ENCODE measurements at regions not wholly inside any gene's neighbourhood (a gene's known extent, or its start where the extent isn't known, plus 50 kb on each side); places are given as distances from the start of the nearest gene placed in this dataset.
A peak's percentile ranks its signal among the peaks of the same experiment; 100 is the strongest.
"Not testable (repeated sequence)": the region's sequence is repeated elsewhere in the genome, so short reads cannot be mapped to it uniquely, and the experiment has no call there.

DNA sequence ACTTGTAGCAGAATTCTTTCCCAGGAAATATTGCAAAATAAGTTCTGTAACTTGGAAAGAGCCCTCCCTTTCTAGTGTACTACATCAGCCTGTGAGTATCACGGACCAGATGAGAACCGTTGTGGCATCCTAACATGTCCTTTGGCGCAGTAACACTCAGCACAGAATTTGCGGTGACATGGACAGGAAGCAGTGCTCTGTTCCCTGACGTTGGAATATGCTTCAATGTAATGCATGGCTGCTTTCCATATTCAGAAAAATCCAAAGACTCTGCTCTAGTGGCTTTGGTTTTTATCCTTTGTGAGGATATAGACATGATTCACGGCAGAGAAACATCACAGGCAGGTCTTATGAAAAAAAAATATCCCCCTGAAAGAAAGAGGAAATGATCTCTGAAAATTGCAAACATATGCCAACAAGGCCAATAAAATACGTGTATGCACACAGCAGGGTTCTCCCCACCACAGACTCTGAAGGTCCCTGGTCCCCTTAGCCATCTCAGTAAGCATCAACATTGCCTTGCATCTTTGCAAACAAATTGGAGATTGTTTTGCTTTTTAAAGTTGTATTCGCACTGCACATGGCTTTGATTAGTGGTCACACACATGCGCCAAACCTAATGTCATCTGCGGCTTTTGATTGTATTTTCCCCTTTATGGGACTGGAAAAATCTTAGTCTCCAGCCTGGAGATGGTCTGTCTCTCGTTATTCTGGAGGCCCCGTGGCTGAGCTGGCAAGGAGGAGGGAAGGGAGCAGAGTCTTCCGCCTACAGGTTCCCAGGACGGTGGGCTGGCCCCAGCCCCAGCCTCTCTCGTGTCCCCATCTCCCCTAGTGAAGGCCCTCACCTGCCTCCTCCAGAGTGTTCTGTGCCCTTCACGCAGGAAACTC is 122.9 kb downstream of the COPS8 start:
- H3K27me3 ChIP-seq: no peaks in the 10 kb centered on the region
- H3K9me3 ChIP-seq: no peaks in the 10 kb centered on the region
- H3K4me1 ChIP-seq: peaks cover 2 to 13% (median 8%) of the 10 kb centered on the region in 4 donors
- TF ChIP-seq, protein P1, sequence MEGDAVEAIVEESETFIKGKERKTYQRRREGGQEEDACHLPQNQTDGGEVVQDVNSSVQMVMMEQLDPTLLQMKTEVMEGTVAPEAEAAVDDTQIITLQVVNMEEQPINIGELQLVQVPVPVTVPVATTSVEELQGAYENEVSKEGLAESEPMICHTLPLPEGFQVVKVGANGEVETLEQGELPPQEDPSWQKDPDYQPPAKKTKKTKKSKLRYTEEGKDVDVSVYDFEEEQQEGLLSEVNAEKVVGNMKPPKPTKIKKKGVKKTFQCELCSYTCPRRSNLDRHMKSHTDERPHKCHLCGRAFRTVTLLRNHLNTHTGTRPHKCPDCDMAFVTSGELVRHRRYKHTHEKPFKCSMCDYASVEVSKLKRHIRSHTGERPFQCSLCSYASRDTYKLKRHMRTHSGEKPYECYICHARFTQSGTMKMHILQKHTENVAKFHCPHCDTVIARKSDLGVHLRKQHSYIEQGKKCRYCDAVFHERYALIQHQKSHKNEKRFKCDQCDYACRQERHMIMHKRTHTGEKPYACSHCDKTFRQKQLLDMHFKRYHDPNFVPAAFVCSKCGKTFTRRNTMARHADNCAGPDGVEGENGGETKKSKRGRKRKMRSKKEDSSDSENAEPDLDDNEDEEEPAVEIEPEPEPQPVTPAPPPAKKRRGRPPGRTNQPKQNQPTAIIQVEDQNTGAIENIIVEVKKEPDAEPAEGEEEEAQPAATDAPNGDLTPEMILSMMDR (IDR thresholded peaks at IDR 0.05): no peak
- TF ChIP-seq EP300 (IDR thresholded peaks at IDR 0.05; ENCODE audit: low read depth) (no peak), POLR2A (IDR thresholded peaks at IDR 0.05) (no peak), POLR2AphosphoS5 (IDR thresholded peaks at IDR 0.05) (peak; percentile 32 to 74 (median 71))
- no peaks in the 10 kb centered on the region for H3K36me3 ChIP-seq
- no peak overlapping the region for H3K4me3 ChIP-seq
- in situ Hi-C loops (cut with MboI; ENCODE audit: low pct_ligation_motif_present in 1 of 4, low pct_unique_long_range_greater_than_20kb in 1 of 4, low sequenced_read_pairs in 3 of 4): no loop called here
- intact Hi-C loops (cut with DNase I; ENCODE audit: low total_unique reads): no loop called here
- H3K27ac ChIP-seq: peak overlapping the region; percentile 23 to 78 (median 72)
- DNase-seq: no peak
- WGBS, 2 donors (ENCODE audit: low coverage in 1 of 2): 54 to 66% methylated on average over 10 to 16 of the region's 16 CpGs

DNA sequence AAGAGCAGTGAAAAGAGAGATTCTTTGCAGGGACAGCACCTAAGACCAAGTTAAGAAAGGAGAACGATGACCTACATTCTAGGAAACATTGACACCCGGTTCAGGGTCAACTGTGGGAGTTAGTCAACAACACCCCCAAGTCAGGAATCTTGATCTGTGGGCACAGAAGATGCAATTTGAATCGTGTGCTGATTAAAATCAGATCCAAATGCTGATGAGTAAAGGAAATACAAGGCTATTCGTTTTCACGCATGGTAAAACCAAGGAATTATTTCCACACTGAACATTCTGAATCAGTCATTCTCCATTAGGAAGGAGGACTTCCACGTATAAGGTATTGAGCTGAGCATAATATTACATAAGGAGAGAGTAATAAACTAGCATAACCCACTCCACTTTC is 124.2 kb downstream of the COPS8 start:
- peak overlapping the region in 2 of 4 donors; percentile 70 to 78 for H3K27ac ChIP-seq
- TF ChIP-seq, protein P1 (IDR thresholded peaks at IDR 0.05): no peak
- TF ChIP-seq POLR2AphosphoS5 (IDR thresholded peaks at IDR 0.05): no peak
- DNase-seq: no peak
- peaks cover 2 to 16% (median 8%) of the 10 kb centered on the region in 4 donors for H3K4me1 ChIP-seq
- no peaks in the 10 kb centered on the region for H3K27me3 ChIP-seq
- no peaks in the 10 kb centered on the region for H3K36me3 ChIP-seq
- in situ Hi-C loops (cut with MboI; ENCODE audit: low pct_ligation_motif_present in 1 of 4, low pct_unique_long_range_greater_than_20kb in 1 of 4, low sequenced_read_pairs in 3 of 4): no loop called here
- intact Hi-C loops (cut with DNase I; ENCODE audit: low total_unique reads): no loop called here
- no peak overlapping the region for H3K4me3 ChIP-seq
- 77 to 80% methylated on average over 6 of the region's 6 CpGs for WGBS, 2 donors (ENCODE audit: low coverage in 1 of 2)
- H3K9me3 ChIP-seq: no peaks in the 10 kb centered on the region

DNA sequence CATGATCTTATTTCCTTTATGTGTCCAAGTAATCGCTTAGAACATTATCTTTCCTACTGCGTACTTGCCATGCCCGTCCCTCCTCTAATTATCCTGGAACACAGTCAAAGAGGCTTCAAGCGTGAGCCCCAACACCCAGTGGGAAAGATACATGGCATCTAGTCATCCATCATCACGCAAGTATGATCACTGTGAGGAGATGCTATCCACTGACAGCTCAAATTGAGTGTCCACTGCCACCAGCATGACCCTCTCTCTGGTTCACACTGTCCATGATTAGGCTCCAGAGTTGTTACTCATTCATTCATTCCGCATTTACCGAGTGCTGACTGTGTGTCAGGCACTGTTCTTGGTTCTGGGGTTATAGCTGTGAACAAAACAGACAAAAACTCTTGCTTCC is 124.6 kb downstream of the COPS8 start:
- H3K27ac ChIP-seq: no peak overlapping the region
- DNase-seq: no peak
- peaks cover 0 to 16% (median 8%) of the 10 kb centered on the region in 4 donors for H3K4me1 ChIP-seq
- WGBS, 2 donors (ENCODE audit: low coverage in 1 of 2): 91 to 97% methylated on average over 5 to 7 of the region's 7 CpGs
- no peaks in the 10 kb centered on the region for H3K9me3 ChIP-seq
- H3K4me3 ChIP-seq: no peak overlapping the region
- no peaks in the 10 kb centered on the region for H3K36me3 ChIP-seq
- intact Hi-C loops (cut with DNase I; ENCODE audit: low total_unique reads) (no loop called here), in situ Hi-C loops (cut with MboI; ENCODE audit: low pct_ligation_motif_present in 1 of 4, low pct_unique_long_range_greater_than_20kb in 1 of 4, low sequenced_read_pairs in 3 of 4) (no loop called here)
- no peaks in the 10 kb centered on the region for H3K27me3 ChIP-seq
- TF ChIP-seq EP300 (IDR thresholded peaks at IDR 0.05; ENCODE audit: low read depth): no peak
- no peak for TF ChIP-seq POLR2AphosphoS5 (IDR thresholded peaks at IDR 0.05)
- TF ChIP-seq, protein P1 (IDR thresholded peaks at IDR 0.05): no peak
- TF ChIP-seq POLR2A (IDR thresholded peaks at IDR 0.05): no peak

DNA sequence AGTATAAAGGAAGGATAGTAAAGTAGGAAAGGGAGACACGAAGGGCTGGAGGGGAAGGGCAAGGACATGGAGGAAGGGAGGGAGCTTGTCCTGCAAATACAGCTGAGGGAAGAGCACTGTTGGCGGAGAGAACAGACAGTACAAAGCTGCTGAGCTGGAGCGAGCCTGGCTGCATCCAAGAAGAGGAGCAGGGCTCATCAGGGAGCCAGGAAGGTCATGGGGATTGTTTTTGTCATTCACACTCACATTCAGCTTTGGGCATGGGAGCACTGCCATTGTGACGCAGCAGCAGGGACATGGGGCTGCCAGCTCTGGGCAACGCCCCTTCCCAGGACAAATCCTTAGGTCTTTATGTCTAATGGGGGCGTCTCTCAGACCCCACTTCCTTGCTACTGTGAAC is 125.1 kb downstream of the COPS8 start:
- H3K4me1 ChIP-seq: peaks cover 0 to 16% (median 8%) of the 10 kb centered on the region in 4 donors
- in situ Hi-C loops (cut with MboI; ENCODE audit: low pct_ligation_motif_present in 1 of 4, low pct_unique_long_range_greater_than_20kb in 1 of 4, low sequenced_read_pairs in 3 of 4): no loop called here
- 66 to 75% methylated on average over 3 to 6 of the region's 6 CpGs for WGBS, 2 donors (ENCODE audit: low coverage in 1 of 2)

DNA sequence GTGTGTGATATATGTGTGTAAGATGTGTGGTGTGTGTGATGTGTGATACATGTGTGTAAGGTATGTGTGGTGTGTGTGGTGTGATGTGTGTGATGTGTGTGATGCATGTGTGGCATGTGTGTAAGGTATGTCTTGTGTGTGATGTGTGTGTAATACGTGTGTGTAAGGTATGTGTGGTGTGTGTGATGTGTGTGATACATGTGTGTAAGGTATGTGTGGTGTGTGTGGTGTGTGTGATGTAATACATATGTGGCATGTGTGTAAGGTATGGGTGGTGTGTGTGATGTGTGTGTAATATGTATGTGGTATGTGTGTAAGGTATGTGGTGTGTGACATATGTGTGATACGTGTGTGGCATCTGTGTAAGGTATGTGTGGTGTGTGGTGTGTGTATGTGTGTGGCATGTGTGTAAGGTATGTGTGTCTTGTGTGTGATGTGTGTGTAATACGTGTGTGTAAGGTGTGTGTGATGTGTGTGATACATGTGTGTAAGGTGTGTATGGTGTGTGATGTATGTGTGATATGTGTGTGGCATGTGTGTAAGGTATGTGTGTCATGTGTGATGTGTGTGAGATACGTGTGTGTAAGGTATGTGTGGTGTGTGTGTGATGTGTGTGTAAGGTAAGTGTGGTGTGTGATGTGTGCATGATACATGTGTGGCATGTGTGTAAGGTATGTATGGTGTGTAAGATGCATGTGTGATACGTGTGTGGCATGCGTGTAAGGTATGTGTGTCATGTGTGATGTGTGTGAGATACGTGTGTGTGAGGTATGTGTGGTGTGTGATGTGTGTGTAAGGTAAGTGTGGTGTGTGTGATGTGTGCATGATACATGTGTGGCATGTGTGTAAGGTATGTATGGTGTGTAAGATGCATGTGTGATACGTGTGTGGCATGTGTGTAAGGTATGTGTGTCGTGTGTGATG is 126.9 kb downstream of the COPS8 start:
- H3K36me3 ChIP-seq; DNase-seq; H3K27me3 ChIP-seq; H3K9me3 ChIP-seq; H3K4me3 ChIP-seq; H3K27ac ChIP-seq; intact Hi-C loops (cut with DNase I; ENCODE audit: low total_unique reads); in situ Hi-C loops (cut with MboI; ENCODE audit: low pct_ligation_motif_present in 1 of 4, low pct_unique_long_range_greater_than_20kb in 1 of 4, low sequenced_read_pairs in 3 of 4): not testable (repeated sequence)
- whole genome bisulfite sequencing, 2 donors (ENCODE audit: low coverage in 1 of 2): 87 to 89% methylated on average over 9 of the region's 9 CpGs
- peaks cover 0 to 16% (median 4%) of the 10 kb centered on the region in 4 donors for H3K4me1 ChIP-seq

More for the DNA sequence above, 125.1 kb downstream of the COPS8 start:
- Histone ChIP-seq H3K27ac (no peak overlapping the region), H3K36me3 (no peaks in the 10 kb centered on the region), H3K27me3 (no peaks in the 10 kb centered on the region), H3K9me3 (no peaks in the 10 kb centered on the region), H3K4me3 (no peak overlapping the region)
- no peak for DNase-seq
- intact Hi-C loops (cut with DNase I; ENCODE audit: low total_unique reads): no loop called here
- TF ChIP-seq EP300 (IDR thresholded peaks at IDR 0.05; ENCODE audit: low read depth): no peak
- TF ChIP-seq, protein P1 (IDR thresholded peaks at IDR 0.05): no peak
- TF ChIP-seq POLR2AphosphoS5 (IDR thresholded peaks at IDR 0.05): no peak
- TF ChIP-seq POLR2A (IDR thresholded peaks at IDR 0.05): no peak

Data from transverse colon (tissue), 4 donors.